ENCODE measurements at regions not wholly inside any gene's neighbourhood (a gene's known extent, or its start where the extent isn't known, plus 50 kb on each side); places are given as distances from the start of the nearest gene placed in this dataset.

- no peak overlapping the region for H3K14ac ChIP-seq (replicated peaks; ENCODE audit: low read depth, low read length)
- H3K4me3 ChIP-seq (ENCODE audit: insufficient read depth, low read depth, low read length) = no peak overlapping the region
- H3K23ac ChIP-seq (ENCODE audit: low read depth, low read length) = no peak overlapping the region
- dilution Hi-C loops (cut with HindIII; ENCODE audit: low sequenced_read_pairs, unreplicated experiment) = no loop called here
- no peak overlapping the region for H2BK20ac ChIP-seq (ENCODE audit: low read depth, low read length)
- H3K27ac ChIP-seq (ENCODE audit: insufficient read depth, low read length) = no peak overlapping the region
- WGBS, 2 experiments (ENCODE audit: extremely low coverage in 2 of 2, insufficient read length in 1 of 2) = 0% methylated on average over 1 of the region's 2 CpGs; no CpG with 5 or more reads in 1 of the 2 experiments
- H3K4me1 ChIP-seq (ENCODE audit: control insufficient read depth, insufficient read depth, low read length) = no peaks in the 10 kb centered on the region
- intact Hi-C loops (cut with micrococcal nuclease) = no loop called here
- no peak overlapping the region for H2AK5ac ChIP-seq (ENCODE audit: low read depth, low read length)
- no peaks in the 10 kb centered on the region for H3K27me3 ChIP-seq (ENCODE audit: control insufficient read depth, insufficient read depth, low read length)
- no peak overlapping the region for H3K4ac ChIP-seq (ENCODE audit: low read depth, low read length)
- no peak overlapping the region for H2BK15ac ChIP-seq (ENCODE audit: low read depth, low read length)
- ChIA-PET CTCF (no interaction called here), POLR2A (ENCODE audit: unreplicated experiment) (no interaction called here)
- ATAC-seq (ENCODE audit: low read depth) (no peak), DNase-seq (no peak)
- TF ChIP-seq RAD21 (IDR thresholded peaks at IDR 0.05; ENCODE audit: low read length) (no peak), FOS (IDR thresholded peaks at IDR 0.05; ENCODE audit: low read depth, low read length) (no peak), NFE2L2 (IDR thresholded peaks at IDR 0.05; ENCODE audit: low read depth, low read length) (no peak), CTCF (conservative IDR thresholded peaks at IDR 0.05; ENCODE audit: low read depth, low read length) (no peak), POLR2A (IDR thresholded peaks at IDR 0.05; ENCODE audit: low read depth, low read length) (no peak), CEBPB (IDR thresholded peaks at IDR 0.05; ENCODE audit: low read depth, low read length) (no peak), RFX5 (IDR thresholded peaks at IDR 0.05; ENCODE audit: low read depth, low read length) (no peak), CHD1 (IDR thresholded peaks at IDR 0.05; ENCODE audit: low read depth, low read length) (no peak), MAFK (IDR thresholded peaks at IDR 0.05; ENCODE audit: low read depth, low read length) (no peak), ELK1 (IDR thresholded peaks at IDR 0.05; ENCODE audit: borderline replicate concordance, low read depth, low read length) (no peak), MXI1 (IDR thresholded peaks at IDR 0.05; ENCODE audit: borderline replicate concordance, low read depth, low read length) (no peak), RCOR1 (IDR thresholded peaks at IDR 0.05; ENCODE audit: insufficient replicate concordance, low read length) (no peak), MAZ (IDR thresholded peaks at IDR 0.05; ENCODE audit: borderline replicate concordance, low read depth, low read length) (no peak), BHLHE40 (IDR thresholded peaks at IDR 0.05; ENCODE audit: low read depth, low read length) (no peak), SMC3 (IDR thresholded peaks at IDR 0.05; ENCODE audit: low read depth, low read length) (no peak)
- TF ChIP-seq, protein P1, sequence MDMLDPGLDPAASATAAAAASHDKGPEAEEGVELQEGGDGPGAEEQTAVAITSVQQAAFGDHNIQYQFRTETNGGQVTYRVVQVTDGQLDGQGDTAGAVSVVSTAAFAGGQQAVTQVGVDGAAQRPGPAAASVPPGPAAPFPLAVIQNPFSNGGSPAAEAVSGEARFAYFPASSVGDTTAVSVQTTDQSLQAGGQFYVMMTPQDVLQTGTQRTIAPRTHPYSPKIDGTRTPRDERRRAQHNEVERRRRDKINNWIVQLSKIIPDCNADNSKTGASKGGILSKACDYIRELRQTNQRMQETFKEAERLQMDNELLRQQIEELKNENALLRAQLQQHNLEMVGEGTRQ (IDR thresholded peaks at IDR 0.05; ENCODE audit: low read depth, low read length) = no peak
- no peak overlapping the region for H4K5ac ChIP-seq (ENCODE audit: low read depth, low read length)
- H4K8ac ChIP-seq (ENCODE audit: low read depth in 2 of 2, low read length in 2 of 2) = no peak overlapping the region
- no peak overlapping the region for H2AK9ac ChIP-seq (replicated peaks; ENCODE audit: low read depth, low read length, poor library complexity)
- no peaks in the 10 kb centered on the region for H4K20me1 ChIP-seq (ENCODE audit: insufficient read depth, low read length)
- no peak overlapping the region for H3K56ac ChIP-seq (ENCODE audit: extremely low read depth, insufficient read depth, low read length)
- in situ Hi-C loops (cut with MboI; ENCODE audit: low sequenced_read_pairs) = no loop called here
- no peak overlapping the region for H3K4me2 ChIP-seq (ENCODE audit: low read depth, low read length)
- no peaks in the 10 kb centered on the region for H3K79me1 ChIP-seq (ENCODE audit: low read depth in 1 of 2, low read length in 2 of 2)
- no peak overlapping the region for H3K18ac ChIP-seq (ENCODE audit: low read depth, low read length)
- no peaks in the 10 kb centered on the region for H3K36me3 ChIP-seq (ENCODE audit: control insufficient read depth, insufficient read depth, low read length)
- no peak overlapping the region for H2AFZ ChIP-seq (replicated peaks; ENCODE audit: low read length, poor library complexity)
- H3K9me3 ChIP-seq (ENCODE audit: control insufficient read depth, insufficient read depth, low read length) = no peaks in the 10 kb centered on the region
- no TSS peak for BruUV-seq (replicated peaks)
- no peak overlapping the region for H4K91ac ChIP-seq (ENCODE audit: insufficient read depth, low read depth, low read length)
- no peak overlapping the region for H2BK5ac ChIP-seq (ENCODE audit: low read depth, low read length, poor library complexity, severe bottlenecking)
- H3K9me1 ChIP-seq (ENCODE audit: insufficient read depth, low read length) = no peaks in the 10 kb centered on the region
- no peak overlapping the region for H3K9ac ChIP-seq (ENCODE audit: low read depth, low read length)
- H2BK120ac ChIP-seq (ENCODE audit: low read depth, low read length) = no peak overlapping the region
These were observed 173.3 kb downstream of the IL20RB start for GRCh38 chr3:137131081-137131480.
